H1 (cell line): ENCODE measurements at regions not wholly inside any gene's neighbourhood (a gene's known extent, or its start where the extent isn't known, plus 50 kb on each side); places are given as distances from the start of the nearest gene placed in this dataset.

Source experiments
- GTF2F1 ChIP-seq: IDR thresholded peaks from 2 replicates; pipeline ENCODE4 v1.6.1; 2012; ENCODE audit warnings: low read depth, low read length, improper control_type of control experiment, borderline replicate concordance
- POU5F1 ChIP-seq: IDR thresholded peaks from 2 replicates; pipeline ENCODE4 v1.6.1; 2011; ENCODE audit warnings: low read depth, mild to moderate bottlenecking, low read length, moderate library complexity
- SUZ12 ChIP-seq: fragments of 200-600 bp; sonication (generic); IDR thresholded peaks from 2 replicates; pipeline ENCODE4 v1.6.1; 2012; ENCODE audit warnings: mild to moderate bottlenecking, inconsistent platforms, low read length, moderate library complexity, mixed read lengths

- no peak for TF ChIP-seq POU5F1
- no peak for TF ChIP-seq SUZ12
- TF ChIP-seq GTF2F1 = no peak
Observed at GRCh38 chr4:156347412-156348075, 393.9 kb upstream of the CTSO start (continued).
